H9 (cell line): ENCODE measurements at regions not wholly inside any gene's neighbourhood (a gene's known extent, or its start where the extent isn't known, plus 50 kb on each side); places are given as distances from the start of the nearest gene placed in this dataset.

Experiments
- DNase-seq: peaks from one replicate; pipeline ENCODE4 v3.0.0-alpha.2; 2017
- H2AFZ ChIP-seq: one replicate; pipeline ENCODE4 v1.6.1; 2013; ENCODE audit warnings: mild to moderate bottlenecking, low read length, control low read depth, moderate library complexity
- H2AK5ac ChIP-seq: 2 replicates; pipeline ENCODE4 v1.6.1; 2013; ENCODE audit warnings: low read length, control low read depth, mixed read lengths; ENCODE audit not compliant: insufficient read length
- H2BK120ac ChIP-seq: one replicate; pipeline ENCODE4 v1.6.1; 2013; ENCODE audit warnings: low read depth, mild to moderate bottlenecking, low read length, control low read depth, inconsistent platforms; ENCODE audit not compliant: poor library complexity, severe bottlenecking
- H2BK12ac ChIP-seq: 2 replicates; pipeline ENCODE4 v1.6.1; 2013; ENCODE audit warnings: low read length, control low read depth, mixed read lengths, low read depth; ENCODE audit not compliant: insufficient read length
- H2BK15ac ChIP-seq: 2 replicates; pipeline ENCODE4 v1.6.1; 2013; ENCODE audit warnings: low read depth, low read length, control low read depth
- H2BK20ac ChIP-seq: one replicate; pipeline ENCODE4 v1.6.1; 2013; ENCODE audit warnings: low read depth, mild to moderate bottlenecking, low read length, control low read depth, inconsistent platforms; ENCODE audit not compliant: poor library complexity, severe bottlenecking
- H2BK5ac ChIP-seq: 2 replicates; pipeline ENCODE4 v1.6.1; 2013; ENCODE audit warnings: low read length, control low read depth, mixed read lengths; ENCODE audit not compliant: insufficient read length
- H3K14ac ChIP-seq: 2 replicates; pipeline ENCODE4 v1.6.1; 2013; ENCODE audit warnings: low read length, control low read depth; ENCODE audit not compliant: insufficient read depth
- H3K18ac ChIP-seq: 2 replicates; pipeline ENCODE4 v1.6.1; 2013; ENCODE audit warnings: low read depth, mild to moderate bottlenecking, mixed read lengths, low read length, control low read depth; ENCODE audit not compliant: insufficient read length
- H3K23ac ChIP-seq: 2 replicates; pipeline ENCODE4 v1.6.1; 2013; ENCODE audit warnings: low read length, control low read depth, mixed read lengths, low read depth; ENCODE audit not compliant: insufficient read length
- H3K23me2 ChIP-seq: 2 replicates; pipeline ENCODE4 v1.6.1; 2013; ENCODE audit warnings: low read depth, mild to moderate bottlenecking, mixed read lengths, low read length, control low read depth; ENCODE audit not compliant: insufficient read length, poor library complexity, severe bottlenecking
- H3K27ac ChIP-seq: 2 replicates; pipeline ENCODE4 v1.5.1; 2013; ENCODE audit warnings: low read length, control low read depth, mixed read lengths, low read depth; ENCODE audit not compliant: insufficient read length
- H3K27me3 ChIP-seq: 2 replicates; pipeline ENCODE4 v1.6.1; 2013; ENCODE audit warnings: low read length, control low read depth, inconsistent platforms; ENCODE audit not compliant: insufficient read depth
- H3K4ac ChIP-seq: 2 replicates; pipeline ENCODE4 v1.6.1; 2013; ENCODE audit warnings: low read depth, mild to moderate bottlenecking, control low read depth, inconsistent platforms, low read length, moderate library complexity
- H3K4me1 ChIP-seq: 2 replicates; pipeline ENCODE4 v1.6.1; 2013; ENCODE audit warnings: low read length, control low read depth, inconsistent platforms; ENCODE audit not compliant: insufficient read depth
- H3K4me2 ChIP-seq: 2 replicates; pipeline ENCODE4 v1.6.1; 2013; ENCODE audit warnings: low read length, control low read depth, mixed read lengths; ENCODE audit not compliant: insufficient read length, insufficient read depth
- H3K56ac ChIP-seq: 2 replicates; pipeline ENCODE4 v1.6.1; 2013; ENCODE audit warnings: low read depth, mild to moderate bottlenecking, mixed read lengths, low read length, control low read depth; ENCODE audit not compliant: insufficient read length
- H3K79me1 ChIP-seq: 2 replicates; pipeline ENCODE4 v1.6.1; 2013; ENCODE audit warnings: low read depth, mild to moderate bottlenecking, moderate library complexity, low read length, control low read depth, inconsistent platforms; ENCODE audit not compliant: insufficient read depth, poor library complexity, severe bottlenecking
- H3K79me2 ChIP-seq: 2 replicates; pipeline ENCODE4 v1.6.1; 2013; ENCODE audit warnings: low read length, control low read depth, inconsistent platforms; ENCODE audit not compliant: insufficient read depth
- H3K9ac ChIP-seq: 2 replicates; pipeline ENCODE4 v1.6.1; 2013; ENCODE audit warnings: low read length, control low read depth, mixed read lengths; ENCODE audit not compliant: insufficient read length; ENCODE audit errors: extremely low read depth
- H3K9me3 ChIP-seq: one replicate; pipeline ENCODE4 v1.6.1; 2013; ENCODE audit warnings: low read depth, low read length, inconsistent platforms; ENCODE audit not compliant: control insufficient read depth
- H3T11ph ChIP-seq: one replicate; pipeline ENCODE4 v1.6.1; 2013; ENCODE audit warnings: mild to moderate bottlenecking, low read length, control low read depth, inconsistent platforms
- H4K20me1 ChIP-seq: one replicate; pipeline ENCODE4 v1.6.1; 2013; ENCODE audit not compliant: control insufficient read depth, insufficient read length, insufficient read depth
- H4K5ac ChIP-seq: 2 replicates; pipeline ENCODE4 v1.6.1; 2013; ENCODE audit warnings: low read depth, mild to moderate bottlenecking, mixed read lengths, low read length, control low read depth; ENCODE audit not compliant: insufficient read length
- H4K8ac ChIP-seq: replicated peaks from 2 replicates; pipeline ENCODE4 v1.6.1; 2013; ENCODE audit warnings: low read length, control low read depth, mixed read lengths, low read depth; ENCODE audit not compliant: insufficient read length
- H4K91ac ChIP-seq: 2 replicates; pipeline ENCODE4 v1.6.1; 2013; ENCODE audit warnings: low read depth, mild to moderate bottlenecking, moderate library complexity, mixed read lengths, low read length, control low read depth; ENCODE audit not compliant: insufficient read length
- H3K27ac Mint-ChIP-seq, 3 experiments: 2 replicates in 2 of 3; 3 replicates in 1 of 3; pipeline ENCODE4 v1.8.0; 2020 to 2021; ENCODE audit warnings: mixed read lengths in 3 of 3, mild to moderate bottlenecking in 1 of 3, moderate library complexity in 1 of 3
- H3K27me3 Mint-ChIP-seq: 2 replicates; pipeline ENCODE4 v1.8.0; 2021; ENCODE audit warnings: low read depth, mild to moderate bottlenecking, moderate library complexity, mixed read lengths
- H3K36me3 Mint-ChIP-seq, 3 experiments: 2 replicates in 2 of 3; 3 replicates in 1 of 3; pipeline ENCODE4 v1.8.0; 2020 to 2021; ENCODE audit warnings: low read depth in 3 of 3, mixed read lengths in 3 of 3; ENCODE audit not compliant: insufficient read depth in 1 of 3
- H3K4me1 Mint-ChIP-seq, 2 experiments: 2 replicates each; pipeline ENCODE4 v1.8.0; 2020; ENCODE audit warnings: mixed read lengths in 2 of 2
- H3K4me3 Mint-ChIP-seq, 2 experiments: 2 replicates in 1 of 2; 3 replicates in 1 of 2; pipeline ENCODE4 v1.8.0; 2020 to 2021; ENCODE audit warnings: mild to moderate bottlenecking in 2 of 2, mixed read lengths in 2 of 2, moderate library complexity in 1 of 2
- H3K9me3 Mint-ChIP-seq, 2 experiments: 2 replicates in 1 of 2; 3 replicates in 1 of 2; pipeline ENCODE4 v1.8.0; 2020; ENCODE audit warnings: mild to moderate bottlenecking in 2 of 2, mixed read lengths in 2 of 2, moderate library complexity in 1 of 2
- CTCF ChIP-seq: fragments of 200-600 bp; sonication (generic); conservative IDR thresholded peaks from 3 replicates; pipeline ENCODE4 v1.8.0; 2021; ENCODE audit warnings: antibody characterized with exemption, mild to moderate bottlenecking
- WGBS: extraction: QIAGEN DNeasy Blood & Tissue Kit; methylation state at CpG from one replicate; pipeline ENCODE4 v1.1.7; 2013; ENCODE audit warnings: missing lambda C conversion rate, low lambda C conversion rate, mixed read lengths; ENCODE audit not compliant: insufficient read length; ENCODE audit errors: extremely low coverage; 5-methylcytosine and 5-hydroxymethylcytosine counted together

GRCh38 chr2:175630280-175631244 lies 371.5 kb downstream of the LNPK start:
- no CpG with 5 or more reads among the region's 15 CpGs for WGBS
- Histone ChIP-seq H2BK20ac (no peak overlapping the region), H2BK5ac (no peak overlapping the region), H4K8ac (no peak overlapping the region), H4K91ac (no peak overlapping the region), H3K4ac (no peak overlapping the region), H2BK120ac (no peak overlapping the region), H3K9me3 (no peaks in the 10 kb centered on the region), H2AFZ (no peak overlapping the region), H4K5ac (no peak overlapping the region), H3K27ac (no peak overlapping the region), H3K14ac (no peak overlapping the region), H3K4me1 (no peaks in the 10 kb centered on the region), H3K4me2 (no peak overlapping the region), H3K9ac (no peak overlapping the region), H2AK5ac (no peak overlapping the region), H3K79me1 (no peaks in the 10 kb centered on the region), H3K27me3 (no peaks in the 10 kb centered on the region), H3T11ph (no peak overlapping the region), H3K79me2 (no peaks in the 10 kb centered on the region), H3K23ac (no peak overlapping the region), H3K23me2 (no peaks in the 10 kb centered on the region), H2BK15ac (no peak overlapping the region), H2BK12ac (no peak overlapping the region), H3K18ac (no peak overlapping the region), H4K20me1 (no peaks in the 10 kb centered on the region), H3K56ac (no peak overlapping the region)
- DNase-seq: no peak
- no peak overlapping the region; a peak in 2 of 7 replicates for H3K27ac Mint-ChIP-seq
- no peak for TF ChIP-seq CTCF
- H3K4me1 Mint-ChIP-seq: peaks cover 0 to 6% of the 10 kb centered on the region in 2 experiments; a peak in 2 of 4 replicates
- no peaks in the 10 kb centered on the region for H3K27me3 Mint-ChIP-seq
- H3K4me3 Mint-ChIP-seq: no peak overlapping the region
- H3K36me3 Mint-ChIP-seq: no peaks in the 10 kb centered on the region
- H3K9me3 Mint-ChIP-seq: no peaks in the 10 kb centered on the region; a peak in 1 of 5 replicates
